ENCODE measurements at regions not wholly inside any gene's neighbourhood (a gene's known extent, or its start where the extent isn't known, plus 50 kb on each side); places are given as distances from the start of the nearest gene placed in this dataset.
"Not testable (repeated sequence)": the region's sequence is repeated elsewhere in the genome, so short reads cannot be mapped to it uniquely, and the experiment has no call there.

GRCh38 chr16:55016515-55016914, 85.8 kb downstream of the IRX5 start:
- no peak for DNase-seq (ENCODE audit: low spot score)

- no peak for DNase-seq (ENCODE audit: low spot score)
These were observed 86.7 kb downstream of the IRX5 start for GRCh38 chr16:55017321-55017720.

- no peak for DNase-seq (ENCODE audit: low spot score)
These were observed 88.2 kb downstream of the IRX5 start for GRCh38 chr16:55018881-55019280.

GRCh38 chr16:55019419-55020131, 88.9 kb downstream of the IRX5 start:
- no peak for DNase-seq (ENCODE audit: low spot score)

GRCh38 chr16:55021595-55022475, 91.2 kb downstream of the IRX5 start:
- DNase-seq (ENCODE audit: low spot score) = peak; percentile 50

- DNase-seq (ENCODE audit: low spot score) = not testable (repeated sequence)
These were observed 96.6 kb downstream of the IRX5 start for GRCh38 chr16:55027260-55027659.

GRCh38 chr16:55029509-55029908, 98.8 kb downstream of the IRX5 start:
- no peak for DNase-seq (ENCODE audit: low spot score)

- no peak for DNase-seq (ENCODE audit: low spot score)
These were observed 100.3 kb downstream of the IRX5 start for GRCh38 chr16:55030944-55031343.

GRCh38 chr16:55031481-55031880, 100.8 kb downstream of the IRX5 start:
- no peak for DNase-seq (ENCODE audit: low spot score)

GRCh38 chr16:55033225-55034156, 102.8 kb downstream of the IRX5 start:
- DNase-seq (ENCODE audit: low spot score) = no peak

- DNase-seq (ENCODE audit: low spot score) = no peak
These were observed 104.4 kb downstream of the IRX5 start for GRCh38 chr16:55035029-55035428.

- DNase-seq (ENCODE audit: low spot score) = peak; percentile 74
These were observed 105.3 kb downstream of the IRX5 start for GRCh38 chr16:55035956-55036355.

- no peak for DNase-seq (ENCODE audit: low spot score)
These were observed 105.7 kb downstream of the IRX5 start for GRCh38 chr16:55036371-55036821.

GRCh38 chr16:55037046-55037445, 106.4 kb downstream of the IRX5 start:
- DNase-seq (ENCODE audit: low spot score) = no peak

GRCh38 chr16:55037966-55038365, 107.3 kb downstream of the IRX5 start:
- DNase-seq (ENCODE audit: low spot score) = no peak

- no peak for DNase-seq (ENCODE audit: low spot score)
These were observed 108.4 kb downstream of the IRX5 start for GRCh38 chr16:55039042-55039441.

GRCh38 chr16:55039511-55039910, 108.8 kb downstream of the IRX5 start:
- DNase-seq (ENCODE audit: low spot score) = no peak

- DNase-seq (ENCODE audit: low spot score) = no peak
These were observed 109.3 kb downstream of the IRX5 start for GRCh38 chr16:55039931-55040330.

- no peak for DNase-seq (ENCODE audit: low spot score)
These were observed 109.9 kb downstream of the IRX5 start for GRCh38 chr16:55040366-55041086.

- DNase-seq (ENCODE audit: low spot score) = no peak
These were observed 111.0 kb downstream of the IRX5 start for GRCh38 chr16:55041540-55042234.
